OCI-LY1 (cell line): ENCODE measurements at regions not wholly inside any gene's neighbourhood (a gene's known extent, or its start where the extent isn't known, plus 50 kb on each side); places are given as distances from the start of the nearest gene placed in this dataset.

ENCODE experiments used
- H2AFZ ChIP-seq: fragments of 200-600 bp; sonication (generic), shearing (Covaris generic); 2 replicates; pipeline ENCODE4 v1.6.0; 2014; ENCODE audit warnings: antibody characterized with exemption, mild to moderate bottlenecking, low read length
- H3F3A ChIP-seq: fragments of 200-600 bp; sonication (generic), shearing (Covaris generic); 2 replicates; pipeline ENCODE4 v1.6.0; 2014; ENCODE audit warnings: mild to moderate bottlenecking, antibody characterized with exemption, low read length, moderate library complexity; ENCODE audit not compliant: insufficient read depth
- H3K27ac ChIP-seq: fragments of 200-600 bp; sonication (generic); 2 replicates; pipeline ENCODE4 v1.5.1; 2014; ENCODE audit warnings: low read length, mixed run types, mild to moderate bottlenecking, low read depth; ENCODE audit not compliant: poor library complexity, severe bottlenecking
- H3K27me3 ChIP-seq: fragments of 200-600 bp; sonication (generic); 2 replicates; pipeline ENCODE4 v1.6.0; 2014; ENCODE audit warnings: antibody characterized with exemption, mild to moderate bottlenecking, low read length, moderate library complexity; ENCODE audit not compliant: insufficient read depth
- H3K36me3 ChIP-seq: fragments of 200-600 bp; sonication (generic); 2 replicates; pipeline ENCODE4 v1.6.1; 2014; ENCODE audit warnings: mild to moderate bottlenecking, antibody characterized with exemption, low read length, moderate library complexity, mixed read lengths; ENCODE audit not compliant: insufficient read depth
- H3K4me1 ChIP-seq: fragments of 200-600 bp; sonication (generic); 2 replicates; pipeline ENCODE4 v1.5.1; 2014; ENCODE audit warnings: mild to moderate bottlenecking, low read length, moderate library complexity; ENCODE audit not compliant: insufficient read depth, severe bottlenecking
- H3K4me2 ChIP-seq: fragments of 200-600 bp; sonication (generic), shearing (Covaris generic); 2 replicates; pipeline ENCODE4 v1.6.1; 2014; ENCODE audit warnings: low read length
- H3K4me3 ChIP-seq: fragments of 200-600 bp; sonication (generic); 2 replicates; pipeline ENCODE4 v1.5.1; 2014; ENCODE audit warnings: low read length, low read depth, mild to moderate bottlenecking, mixed read lengths; ENCODE audit not compliant: poor library complexity, severe bottlenecking
- H3K79me2 ChIP-seq: fragments of 200-600 bp; shearing (Covaris generic); 2 replicates; pipeline ENCODE4 v1.6.1; 2016; ENCODE audit warnings: mixed run types, low read length, mixed read lengths; ENCODE audit not compliant: insufficient read depth
- H3K9ac ChIP-seq: fragments of 200-600 bp; sonication (generic), shearing (Covaris generic); 2 replicates; pipeline ENCODE4 v1.6.1; 2014; ENCODE audit warnings: mild to moderate bottlenecking, low read length, mixed read lengths
- H3K9me2 ChIP-seq: fragments of 200-600 bp; sonication (generic), shearing (Covaris generic); 2 replicates; pipeline ENCODE4 v1.6.1; 2014; ENCODE audit warnings: low read depth, mild to moderate bottlenecking, low read length, mixed read lengths
- H3K9me3 ChIP-seq: fragments of 200-600 bp; shearing (Covaris generic); 2 replicates; pipeline ENCODE4 v1.6.1; 2014; ENCODE audit warnings: low read length, mixed read lengths
- H4K20me1 ChIP-seq: fragments of 200-600 bp; sonication (generic), shearing (Covaris generic); 2 replicates; pipeline ENCODE4 v1.6.0; 2016; ENCODE audit warnings: mild to moderate bottlenecking, low read length; ENCODE audit not compliant: insufficient read depth
- CTCF ChIP-seq: fragments of 200-600 bp; sonication (generic), shearing (Covaris generic); IDR thresholded peaks from 2 replicates; pipeline ENCODE4 v1.5.1; 2017; ENCODE audit warnings: mild to moderate bottlenecking, antibody characterized with exemption, low read length, moderate library complexity, mixed read lengths
- EZH2 ChIP-seq: fragments of 200-600 bp; sonication (generic), shearing (Covaris generic); IDR thresholded peaks from 2 replicates; pipeline ENCODE4 v1.8.0; 2017; ENCODE audit warnings: borderline replicate concordance, mixed run types, mild to moderate bottlenecking, antibody characterized with exemption, low read length, moderate library complexity, mixed read lengths

DNA sequence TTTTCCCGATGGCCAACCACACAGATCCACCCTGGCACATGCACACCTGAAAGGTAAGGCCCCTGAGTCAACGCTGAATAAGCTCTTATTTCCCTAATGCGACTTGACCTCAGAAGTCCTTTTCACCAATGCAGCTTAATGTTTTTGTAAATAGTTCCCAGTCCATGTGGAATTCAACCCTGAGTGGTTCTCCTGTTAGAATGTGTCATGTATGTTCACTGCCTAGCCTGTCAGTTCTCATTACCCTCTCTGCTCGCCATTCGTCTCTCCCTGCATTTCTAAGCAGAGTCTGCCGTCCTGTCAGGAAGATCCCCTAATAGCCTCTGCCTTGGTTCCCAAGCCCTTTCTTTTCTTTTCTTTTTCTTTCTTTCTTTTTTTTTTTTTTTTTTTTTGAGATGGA is 392.6 kb upstream of the SHH start:
- Histone ChIP-seq H3K79me2 (no peaks in the 10 kb centered on the region), H3F3A (no peaks in the 10 kb centered on the region), H4K20me1 (no peaks in the 10 kb centered on the region), H3K9ac (no peak overlapping the region), H3K4me3 (no peak overlapping the region), H3K9me2 (no peaks in the 10 kb centered on the region), H3K36me3 (no peaks in the 10 kb centered on the region), H3K9me3 (no peaks in the 10 kb centered on the region), H3K4me1 (no peaks in the 10 kb centered on the region), H3K27me3 (peaks cover 4% of the 10 kb centered on the region; the same call in 1 of the 2 replicates), H3K4me2 (no peak overlapping the region), H2AFZ (no peak overlapping the region), H3K27ac (no peak overlapping the region)
- TF ChIP-seq EZH2 (no peak), CTCF (no peak)

- H2AFZ ChIP-seq = no peak overlapping the region
- no peaks in the 10 kb centered on the region for H3K79me2 ChIP-seq
- H3K4me2 ChIP-seq = no peak overlapping the region
- no peaks in the 10 kb centered on the region for H4K20me1 ChIP-seq
- H3K27ac ChIP-seq = no peak overlapping the region
- peaks cover 4% of the 10 kb centered on the region; the same call in 1 of the 2 replicates for H3K27me3 ChIP-seq
- no peak overlapping the region for H3K4me3 ChIP-seq
- H3K9me3 ChIP-seq = no peaks in the 10 kb centered on the region
- no peaks in the 10 kb centered on the region for H3F3A ChIP-seq
- H3K36me3 ChIP-seq = no peaks in the 10 kb centered on the region
- no peak overlapping the region for H3K9ac ChIP-seq
- H3K4me1 ChIP-seq = no peaks in the 10 kb centered on the region
- no peaks in the 10 kb centered on the region for H3K9me2 ChIP-seq
- no peak for TF ChIP-seq CTCF
- no peak for TF ChIP-seq EZH2
Observed at GRCh38 chr7:156203923-156204322, 391.7 kb upstream of the SHH start.

DNA sequence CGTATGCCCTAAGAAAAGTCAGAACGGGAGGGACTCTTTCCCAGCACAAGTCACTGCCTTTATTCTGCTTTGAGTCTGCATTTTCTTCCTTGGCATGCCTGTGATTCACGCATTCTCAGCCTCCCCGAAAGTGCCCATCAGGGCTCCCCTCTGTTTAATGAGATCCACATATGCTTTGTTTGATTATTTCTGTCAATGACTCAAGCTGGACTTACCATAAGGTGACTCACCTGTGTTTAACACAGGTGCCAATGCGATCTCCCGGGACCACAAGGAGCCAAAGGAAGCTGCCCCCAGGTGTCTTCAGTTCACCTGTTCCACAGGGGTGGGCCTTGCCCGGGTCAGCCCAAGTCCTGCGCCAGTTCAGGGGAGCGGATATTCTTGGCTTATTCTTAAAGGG is 386.0 kb upstream of the SHH start:
- Histone ChIP-seq H3F3A (no peaks in the 10 kb centered on the region), H3K27ac (no peak overlapping the region), H3K36me3 (no peaks in the 10 kb centered on the region), H3K4me2 (no peak overlapping the region), H3K4me3 (no peak overlapping the region), H2AFZ (no peak overlapping the region), H3K27me3 (peaks cover 9% of the 10 kb centered on the region; the same call in 1 of the 2 replicates), H3K9me3 (no peaks in the 10 kb centered on the region), H3K9me2 (no peaks in the 10 kb centered on the region), H3K79me2 (no peaks in the 10 kb centered on the region), H4K20me1 (no peaks in the 10 kb centered on the region), H3K9ac (no peak overlapping the region), H3K4me1 (no peaks in the 10 kb centered on the region)
- TF ChIP-seq CTCF = no peak
- no peak for TF ChIP-seq EZH2
